ENCODE measurements at regions not wholly inside any gene's neighbourhood (a gene's known extent, or its start where the extent isn't known, plus 50 kb on each side); places are given as distances from the start of the nearest gene placed in this dataset.

DNA sequence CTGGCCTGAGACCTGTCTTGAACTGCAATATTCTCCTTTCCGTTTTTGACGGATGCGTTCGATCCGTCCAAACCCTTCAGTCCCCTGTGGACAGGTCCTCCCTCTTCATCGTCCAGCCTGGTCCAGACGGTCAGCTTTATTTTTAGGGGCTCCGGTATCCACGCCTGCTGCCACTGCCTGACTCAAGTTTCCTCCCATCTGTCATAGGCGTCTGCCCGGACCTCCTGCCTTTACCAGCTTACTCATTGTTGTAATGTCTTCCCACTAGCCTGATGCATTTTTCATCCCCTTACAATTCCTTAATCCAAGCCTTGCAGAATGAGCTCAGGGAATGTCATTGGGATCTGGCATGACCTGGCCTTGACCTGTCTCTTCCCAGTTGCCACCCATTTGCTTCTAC lies 145.8 kb downstream of the TENT4A start:
- FAIRE-seq: no peak
- H2BK15ac ChIP-seq (ENCODE audit: low read length): no peak overlapping the region
- no peak for DNase-seq (ENCODE audit: low read depth in 1 of 2, low spot score in 2 of 2)
- no peak overlapping the region for H4K91ac ChIP-seq (replicated peaks; ENCODE audit: insufficient read length, low read length)
- no peak overlapping the region for H3K23ac ChIP-seq (ENCODE audit: insufficient read length)
- no peak overlapping the region for H2BK20ac ChIP-seq (ENCODE audit: low read length)
- no peak overlapping the region for H3K4ac ChIP-seq (replicated peaks; ENCODE audit: insufficient read length, low read depth, low read length)
- H3K27me3 ChIP-seq (replicated peaks in 1 of 4; ENCODE audit: control insufficient read depth in 3 of 4, extremely low read depth in 1 of 4, insufficient read depth in 3 of 4, low read length in 3 of 4): no peaks in the 10 kb centered on the region
- H2BK12ac ChIP-seq (ENCODE audit: low read depth, low read length): no peak overlapping the region
- no peak overlapping the region for H2BK5ac ChIP-seq (ENCODE audit: low read depth, low read length)
- ChIA-PET POLR2A (ENCODE audit: partially characterized antibody) (no interaction called here), CTCF (ENCODE audit: partially characterized antibody) (interaction anchor here (1.3 kb wide), 1 partner anchor 39 kb away, joined by 9 read pairs; no protein-coding TSS in a partner anchor)
- WGBS, 2 experiments (ENCODE audit: extremely low coverage in 1 of 2, insufficient coverage in 1 of 2, insufficient read length in 1 of 2, insufficient replicate concordance in 2 of 2, low coverage in 1 of 2, low lambda C conversion rate in 2 of 2, missing lambda C conversion rate in 1 of 2): 91% methylated on average over 11 of the region's 11 CpGs; no CpG with 5 or more reads in 1 of the 2 experiments
- no peak overlapping the region for H2BK120ac ChIP-seq (replicated peaks; ENCODE audit: low read depth, low read length)
- no peaks in the 10 kb centered on the region for H3K4me1 ChIP-seq (replicated peaks in 1 of 4; ENCODE audit: control insufficient read depth in 3 of 4, insufficient read depth in 4 of 4, low read length in 3 of 4)
- no peak overlapping the region for H2AK5ac ChIP-seq (ENCODE audit: low read depth, low read length)
- no peak overlapping the region for H4K5ac ChIP-seq (ENCODE audit: insufficient read length, low read depth, low read length)
- H3K9ac ChIP-seq (replicated peaks in 1 of 4; ENCODE audit: extremely low read depth in 1 of 4, low read depth in 3 of 4, low read length in 3 of 4): no peak overlapping the region
- no peak overlapping the region for H4K8ac ChIP-seq (ENCODE audit: extremely low read depth, insufficient read depth, low read length)
- no peak overlapping the region for H3K18ac ChIP-seq (ENCODE audit: extremely low read depth, low read length)
- peaks cover 5 to 8% of the 10 kb centered on the region in 2 experiments; a peak in 3 of 4 replicates for H3K9me3 ChIP-seq (ENCODE audit: insufficient read depth in 2 of 2, low read depth in 1 of 2, low read length in 1 of 2)
- H3K79me2 ChIP-seq (ENCODE audit: control insufficient read depth in 1 of 2, insufficient read depth in 2 of 2, low read length in 2 of 2): no peaks in the 10 kb centered on the region
- no peaks in the 10 kb centered on the region; the same call in 1 of the 2 replicates for H3K79me1 ChIP-seq (ENCODE audit: low read depth, low read length)
- H2AFZ ChIP-seq (ENCODE audit: low read length): no peak overlapping the region
- H3K56ac ChIP-seq (replicated peaks; ENCODE audit: insufficient read length, low read depth, low read length): no peak overlapping the region
- no peak overlapping the region for H3K4me2 ChIP-seq (ENCODE audit: insufficient read depth in 1 of 2, low read depth in 2 of 2, low read length in 2 of 2)
- no peaks in the 10 kb centered on the region for H4K20me1 ChIP-seq (replicated peaks in 1 of 2; ENCODE audit: control insufficient read depth in 1 of 2, insufficient read depth in 2 of 2, low read length in 2 of 2)
- no peaks in the 10 kb centered on the region for H3K36me3 ChIP-seq (ENCODE audit: control insufficient read depth in 2 of 4, insufficient read depth in 4 of 4, low read length in 3 of 4)
- no peak overlapping the region for H3K14ac ChIP-seq (ENCODE audit: insufficient read length)
- no peak overlapping the region for H3K4me3 ChIP-seq (ENCODE audit: extremely low read depth in 1 of 4, insufficient read depth in 2 of 4, low read depth in 3 of 4, low read length in 4 of 4)
- H3K27ac ChIP-seq (ENCODE audit: low read depth, low read length): no peak overlapping the region
- no peaks in the 10 kb centered on the region for H3K23me2 ChIP-seq (ENCODE audit: low read depth, low read length)
- TF ChIP-seq EP300 (IDR thresholded peaks at IDR 0.05; ENCODE audit: borderline replicate concordance in 1 of 2, low read depth in 2 of 2, low read length in 2 of 2) (no peak), RXRA (IDR thresholded peaks at IDR 0.05; ENCODE audit: insufficient read depth, low read depth, low read length) (no peak), FOSL1 (IDR thresholded peaks at IDR 0.05; ENCODE audit: insufficient read depth, low read depth, low read length) (no peak), GTF2F1 (IDR thresholded peaks at IDR 0.05; ENCODE audit: borderline replicate concordance, low read depth, low read length) (no peak), RBBP5 (IDR thresholded peaks at IDR 0.05; ENCODE audit: borderline replicate concordance, low read depth, low read length) (no peak), EZH2 (IDR thresholded peaks at IDR 0.05; ENCODE audit: low read depth, low read length, severe bottlenecking) (no peak), TAF1 (IDR thresholded peaks at IDR 0.05; ENCODE audit: low read depth, low read length) (no peak), KDM5A (IDR thresholded peaks at IDR 0.05; ENCODE audit: low read length) (no peak), RFX5 (IDR thresholded peaks at IDR 0.05; ENCODE audit: borderline replicate concordance, low read depth, low read length) (no peak), EGR1 (IDR thresholded peaks at IDR 0.05; ENCODE audit: borderline replicate concordance, low read depth, low read length) (no peak), TAF7 (optimal IDR thresholded peaks at IDR 0.05; ENCODE audit: borderline replicate concordance, low read depth, low read length) (no peak)
- TF ChIP-seq, protein P1, sequence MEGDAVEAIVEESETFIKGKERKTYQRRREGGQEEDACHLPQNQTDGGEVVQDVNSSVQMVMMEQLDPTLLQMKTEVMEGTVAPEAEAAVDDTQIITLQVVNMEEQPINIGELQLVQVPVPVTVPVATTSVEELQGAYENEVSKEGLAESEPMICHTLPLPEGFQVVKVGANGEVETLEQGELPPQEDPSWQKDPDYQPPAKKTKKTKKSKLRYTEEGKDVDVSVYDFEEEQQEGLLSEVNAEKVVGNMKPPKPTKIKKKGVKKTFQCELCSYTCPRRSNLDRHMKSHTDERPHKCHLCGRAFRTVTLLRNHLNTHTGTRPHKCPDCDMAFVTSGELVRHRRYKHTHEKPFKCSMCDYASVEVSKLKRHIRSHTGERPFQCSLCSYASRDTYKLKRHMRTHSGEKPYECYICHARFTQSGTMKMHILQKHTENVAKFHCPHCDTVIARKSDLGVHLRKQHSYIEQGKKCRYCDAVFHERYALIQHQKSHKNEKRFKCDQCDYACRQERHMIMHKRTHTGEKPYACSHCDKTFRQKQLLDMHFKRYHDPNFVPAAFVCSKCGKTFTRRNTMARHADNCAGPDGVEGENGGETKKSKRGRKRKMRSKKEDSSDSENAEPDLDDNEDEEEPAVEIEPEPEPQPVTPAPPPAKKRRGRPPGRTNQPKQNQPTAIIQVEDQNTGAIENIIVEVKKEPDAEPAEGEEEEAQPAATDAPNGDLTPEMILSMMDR (IDR thresholded peaks at IDR 0.05; ENCODE audit: control extremely low read depth in 1 of 3, insufficient read depth in 1 of 3, low read depth in 1 of 3, low read length in 3 of 3): no peak

All from H1 (cell line).